ENCODE measurements at regions not wholly inside any gene's neighbourhood (a gene's known extent, or its start where the extent isn't known, plus 50 kb on each side); places are given as distances from the start of the nearest gene placed in this dataset.

DNA sequence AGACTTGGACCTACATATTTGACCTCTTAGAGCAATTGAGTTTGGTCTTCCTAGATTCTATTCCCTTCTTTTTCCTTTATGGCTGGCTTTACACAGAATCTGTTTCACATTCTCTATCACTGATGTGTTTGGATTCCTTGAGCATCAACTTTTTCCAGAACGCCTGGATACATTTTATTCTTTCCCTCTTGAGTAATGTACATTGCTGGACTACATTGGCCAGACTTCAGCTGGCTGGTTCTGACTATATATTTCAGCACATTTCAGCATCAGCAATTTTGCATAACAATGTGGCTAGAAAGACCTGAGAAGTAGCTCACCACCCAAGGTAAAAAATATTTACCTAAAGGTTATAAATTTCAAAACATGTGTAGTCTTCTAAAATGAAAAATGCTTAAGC is 2198.2 kb upstream of the RAG2 start:
- no peak for DNase-seq
- H3K4me1 Mint-ChIP-seq: no peaks in the 10 kb centered on the region

GRCh38 chr11:38795027-38795426 is 2197.0 kb upstream of the RAG2 start:
- Histone ChIP-seq H2AFZ (ENCODE audit: insufficient read depth, low read depth, low read length, poor library complexity, severe bottlenecking) (no peak overlapping the region), H3K9ac (ENCODE audit: insufficient read depth, low read length, poor library complexity, severe bottlenecking) (no peak overlapping the region), H3K4me2 (replicated peaks; ENCODE audit: extremely low read depth, low read length, poor library complexity, severe bottlenecking) (no peak overlapping the region), H3K36me3 (replicated peaks in 1 of 2; ENCODE audit: control insufficient read depth in 1 of 2, insufficient read depth in 2 of 2, low read length in 2 of 2) (no peaks in the 10 kb centered on the region), H3K9me3 (replicated peaks in 1 of 2; ENCODE audit: control insufficient read depth in 1 of 2, insufficient read depth in 1 of 2, low read length in 2 of 2) (no peaks in the 10 kb centered on the region), H3K4me3 (replicated peaks in 1 of 3; ENCODE audit: low read depth in 2 of 3, low read length in 3 of 3) (no peak overlapping the region), H4K20me1 (ENCODE audit: insufficient read depth, low read length) (no peaks in the 10 kb centered on the region), H3K79me2 (ENCODE audit: insufficient read depth, low read length) (no peaks in the 10 kb centered on the region), H3K4me1 (ENCODE audit: control insufficient read depth in 1 of 2, insufficient read depth in 2 of 2, low read length in 2 of 2) (no peaks in the 10 kb centered on the region), H3K27ac (ENCODE audit: low read depth in 1 of 2, low read length in 2 of 2) (no peak overlapping the region), H3K27me3 (ENCODE audit: control insufficient read depth in 2 of 2, insufficient read depth in 2 of 2, low read length in 2 of 2) (no peaks in the 10 kb centered on the region)
- Mint-ChIP-seq H3K36me3 (no peaks in the 10 kb centered on the region), H3K27me3 (ENCODE audit: low read depth in 3 of 3) (no peaks in the 10 kb centered on the region), H3K4me3 (no peak overlapping the region), H3K27ac (no peak overlapping the region), H3K4me1 (no peaks in the 10 kb centered on the region), H3K9me3 (peaks cover 0 to 3% (median 0%) of the 10 kb centered on the region in 7 donors)
- WGBS (ENCODE audit: insufficient coverage): no CpG with 5 or more reads among the region's 2 CpGs
- TF ChIP-seq, protein P1, sequence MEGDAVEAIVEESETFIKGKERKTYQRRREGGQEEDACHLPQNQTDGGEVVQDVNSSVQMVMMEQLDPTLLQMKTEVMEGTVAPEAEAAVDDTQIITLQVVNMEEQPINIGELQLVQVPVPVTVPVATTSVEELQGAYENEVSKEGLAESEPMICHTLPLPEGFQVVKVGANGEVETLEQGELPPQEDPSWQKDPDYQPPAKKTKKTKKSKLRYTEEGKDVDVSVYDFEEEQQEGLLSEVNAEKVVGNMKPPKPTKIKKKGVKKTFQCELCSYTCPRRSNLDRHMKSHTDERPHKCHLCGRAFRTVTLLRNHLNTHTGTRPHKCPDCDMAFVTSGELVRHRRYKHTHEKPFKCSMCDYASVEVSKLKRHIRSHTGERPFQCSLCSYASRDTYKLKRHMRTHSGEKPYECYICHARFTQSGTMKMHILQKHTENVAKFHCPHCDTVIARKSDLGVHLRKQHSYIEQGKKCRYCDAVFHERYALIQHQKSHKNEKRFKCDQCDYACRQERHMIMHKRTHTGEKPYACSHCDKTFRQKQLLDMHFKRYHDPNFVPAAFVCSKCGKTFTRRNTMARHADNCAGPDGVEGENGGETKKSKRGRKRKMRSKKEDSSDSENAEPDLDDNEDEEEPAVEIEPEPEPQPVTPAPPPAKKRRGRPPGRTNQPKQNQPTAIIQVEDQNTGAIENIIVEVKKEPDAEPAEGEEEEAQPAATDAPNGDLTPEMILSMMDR (IDR thresholded peaks at IDR 0.05): no peak
- DNase-seq: no peak
- intact Hi-C loops (cut with micrococcal nuclease): no loop called here

More for the DNA sequence above, 2198.2 kb upstream of the RAG2 start:
- Histone ChIP-seq H3K27ac (ENCODE audit: low read depth in 1 of 2, low read length in 2 of 2) (no peak overlapping the region), H3K4me3 (replicated peaks in 1 of 3; ENCODE audit: low read depth in 2 of 3, low read length in 3 of 3) (no peak overlapping the region), H4K20me1 (ENCODE audit: insufficient read depth, low read length) (no peaks in the 10 kb centered on the region), H3K79me2 (ENCODE audit: insufficient read depth, low read length) (no peaks in the 10 kb centered on the region), H2AFZ (ENCODE audit: insufficient read depth, low read depth, low read length, poor library complexity, severe bottlenecking) (no peak overlapping the region), H3K9ac (ENCODE audit: insufficient read depth, low read length, poor library complexity, severe bottlenecking) (no peak overlapping the region), H3K36me3 (replicated peaks in 1 of 2; ENCODE audit: control insufficient read depth in 1 of 2, insufficient read depth in 2 of 2, low read length in 2 of 2) (no peaks in the 10 kb centered on the region), H3K4me2 (replicated peaks; ENCODE audit: extremely low read depth, low read length, poor library complexity, severe bottlenecking) (no peak overlapping the region), H3K4me1 (ENCODE audit: control insufficient read depth in 1 of 2, insufficient read depth in 2 of 2, low read length in 2 of 2) (no peaks in the 10 kb centered on the region), H3K9me3 (replicated peaks in 1 of 2; ENCODE audit: control insufficient read depth in 1 of 2, insufficient read depth in 1 of 2, low read length in 2 of 2) (no peaks in the 10 kb centered on the region), H3K27me3 (ENCODE audit: control insufficient read depth in 2 of 2, insufficient read depth in 2 of 2, low read length in 2 of 2) (no peaks in the 10 kb centered on the region)
- H3K27ac Mint-ChIP-seq: no peak overlapping the region
- peaks cover 0 to 4% (median 0%) of the 10 kb centered on the region in 7 donors for H3K9me3 Mint-ChIP-seq
- intact Hi-C loops (cut with micrococcal nuclease): no loop called here
- no peaks in the 10 kb centered on the region for H3K27me3 Mint-ChIP-seq (ENCODE audit: low read depth in 3 of 3)
- no CpG with 5 or more reads among the region's 1 CpG for WGBS (ENCODE audit: insufficient coverage)
- H3K4me3 Mint-ChIP-seq: no peak overlapping the region
- TF ChIP-seq, protein P1 (IDR thresholded peaks at IDR 0.05): no peak
- H3K36me3 Mint-ChIP-seq: no peaks in the 10 kb centered on the region
